ENCODE measurements at regions not wholly inside any gene's neighbourhood (a gene's known extent, or its start where the extent isn't known, plus 50 kb on each side); places are given as distances from the start of the nearest gene placed in this dataset.

DNA sequence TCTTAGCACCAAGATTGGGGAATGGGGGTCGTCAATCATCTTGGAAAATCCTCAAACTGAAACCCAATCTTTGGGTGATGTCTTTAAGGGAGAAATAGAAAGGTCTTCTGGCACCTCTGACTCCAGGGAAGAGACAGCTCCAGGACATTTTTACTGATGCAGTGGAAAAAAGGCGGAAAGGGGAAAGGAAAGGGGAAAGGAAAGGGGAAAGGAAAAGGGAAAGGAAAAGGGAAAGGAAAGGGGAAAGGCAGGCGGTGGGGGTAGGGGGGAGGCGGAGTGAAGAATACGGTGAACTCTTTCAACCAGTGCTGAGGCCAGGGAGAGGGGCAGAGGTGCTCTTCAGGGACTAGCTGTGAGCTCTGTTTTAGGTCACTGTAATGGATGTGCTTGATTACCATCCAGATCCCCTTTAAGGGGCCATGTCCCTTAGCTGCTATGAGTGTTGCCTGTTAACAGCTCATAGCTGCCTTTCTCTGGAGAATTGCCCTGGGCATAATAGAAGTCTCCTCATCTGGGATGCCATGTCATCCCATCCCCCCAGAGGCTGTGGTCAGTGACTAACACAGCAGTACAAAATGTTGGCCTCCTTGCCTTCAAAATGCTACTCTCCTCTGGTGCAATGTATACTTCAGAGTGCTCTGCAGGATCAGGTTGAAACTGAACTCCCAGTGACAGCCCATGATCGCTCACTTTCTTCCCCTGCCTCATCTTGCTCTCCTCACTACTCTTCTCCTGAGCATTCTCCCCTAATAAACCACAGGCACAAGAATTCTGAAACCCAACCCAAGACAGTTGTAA is 92.4 kb upstream of the AP1S2 start:
- TF ChIP-seq ZFX (IDR thresholded peaks at IDR 0.05; ENCODE audit: borderline replicate concordance), result no peak
- TF ChIP-seq, protein P1, sequence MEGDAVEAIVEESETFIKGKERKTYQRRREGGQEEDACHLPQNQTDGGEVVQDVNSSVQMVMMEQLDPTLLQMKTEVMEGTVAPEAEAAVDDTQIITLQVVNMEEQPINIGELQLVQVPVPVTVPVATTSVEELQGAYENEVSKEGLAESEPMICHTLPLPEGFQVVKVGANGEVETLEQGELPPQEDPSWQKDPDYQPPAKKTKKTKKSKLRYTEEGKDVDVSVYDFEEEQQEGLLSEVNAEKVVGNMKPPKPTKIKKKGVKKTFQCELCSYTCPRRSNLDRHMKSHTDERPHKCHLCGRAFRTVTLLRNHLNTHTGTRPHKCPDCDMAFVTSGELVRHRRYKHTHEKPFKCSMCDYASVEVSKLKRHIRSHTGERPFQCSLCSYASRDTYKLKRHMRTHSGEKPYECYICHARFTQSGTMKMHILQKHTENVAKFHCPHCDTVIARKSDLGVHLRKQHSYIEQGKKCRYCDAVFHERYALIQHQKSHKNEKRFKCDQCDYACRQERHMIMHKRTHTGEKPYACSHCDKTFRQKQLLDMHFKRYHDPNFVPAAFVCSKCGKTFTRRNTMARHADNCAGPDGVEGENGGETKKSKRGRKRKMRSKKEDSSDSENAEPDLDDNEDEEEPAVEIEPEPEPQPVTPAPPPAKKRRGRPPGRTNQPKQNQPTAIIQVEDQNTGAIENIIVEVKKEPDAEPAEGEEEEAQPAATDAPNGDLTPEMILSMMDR (IDR thresholded peaks at IDR 0.05), result no peak
